ENCODE measurements at regions not wholly inside any gene's neighbourhood (a gene's known extent, or its start where the extent isn't known, plus 50 kb on each side); places are given as distances from the start of the nearest gene placed in this dataset.

- DNase-seq (ENCODE audit: low spot score) = no peak
- Histone ChIP-seq H3K4me3 (no peak overlapping the region), H3K27ac (no peak overlapping the region)
- TF ChIP-seq, protein P1, sequence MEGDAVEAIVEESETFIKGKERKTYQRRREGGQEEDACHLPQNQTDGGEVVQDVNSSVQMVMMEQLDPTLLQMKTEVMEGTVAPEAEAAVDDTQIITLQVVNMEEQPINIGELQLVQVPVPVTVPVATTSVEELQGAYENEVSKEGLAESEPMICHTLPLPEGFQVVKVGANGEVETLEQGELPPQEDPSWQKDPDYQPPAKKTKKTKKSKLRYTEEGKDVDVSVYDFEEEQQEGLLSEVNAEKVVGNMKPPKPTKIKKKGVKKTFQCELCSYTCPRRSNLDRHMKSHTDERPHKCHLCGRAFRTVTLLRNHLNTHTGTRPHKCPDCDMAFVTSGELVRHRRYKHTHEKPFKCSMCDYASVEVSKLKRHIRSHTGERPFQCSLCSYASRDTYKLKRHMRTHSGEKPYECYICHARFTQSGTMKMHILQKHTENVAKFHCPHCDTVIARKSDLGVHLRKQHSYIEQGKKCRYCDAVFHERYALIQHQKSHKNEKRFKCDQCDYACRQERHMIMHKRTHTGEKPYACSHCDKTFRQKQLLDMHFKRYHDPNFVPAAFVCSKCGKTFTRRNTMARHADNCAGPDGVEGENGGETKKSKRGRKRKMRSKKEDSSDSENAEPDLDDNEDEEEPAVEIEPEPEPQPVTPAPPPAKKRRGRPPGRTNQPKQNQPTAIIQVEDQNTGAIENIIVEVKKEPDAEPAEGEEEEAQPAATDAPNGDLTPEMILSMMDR (IDR thresholded peaks at IDR 0.05) = no peak
Measured at GRCh38 chr12:127414186-127414585, 852.8 kb upstream of the TMEM132C start.

DNA sequence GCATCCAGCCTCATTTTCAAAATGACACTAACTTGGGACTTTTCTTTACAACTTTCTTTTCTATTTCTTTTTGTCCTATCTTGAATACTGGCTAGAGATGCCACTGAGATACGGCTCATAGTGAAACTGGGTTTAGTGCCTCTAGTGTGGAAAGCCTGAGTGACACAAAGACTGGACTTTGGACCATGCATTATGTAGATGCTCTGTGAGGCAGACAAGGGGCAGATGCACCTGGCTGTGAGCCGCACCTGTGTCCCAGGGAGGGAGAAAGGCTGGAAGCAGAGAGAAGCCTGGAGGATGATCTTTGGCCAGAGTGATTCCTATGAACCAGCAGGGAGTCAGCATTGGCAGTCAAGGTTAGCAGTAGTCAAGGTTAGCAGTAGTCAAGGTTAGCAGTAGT, 852.3 kb upstream of the TMEM132C start:
- no peak for DNase-seq (ENCODE audit: low spot score)
- TF ChIP-seq, protein P1 (IDR thresholded peaks at IDR 0.05) = no peak
- Histone ChIP-seq H3K27ac (no peak overlapping the region), H3K4me3 (no peak overlapping the region)

DNA sequence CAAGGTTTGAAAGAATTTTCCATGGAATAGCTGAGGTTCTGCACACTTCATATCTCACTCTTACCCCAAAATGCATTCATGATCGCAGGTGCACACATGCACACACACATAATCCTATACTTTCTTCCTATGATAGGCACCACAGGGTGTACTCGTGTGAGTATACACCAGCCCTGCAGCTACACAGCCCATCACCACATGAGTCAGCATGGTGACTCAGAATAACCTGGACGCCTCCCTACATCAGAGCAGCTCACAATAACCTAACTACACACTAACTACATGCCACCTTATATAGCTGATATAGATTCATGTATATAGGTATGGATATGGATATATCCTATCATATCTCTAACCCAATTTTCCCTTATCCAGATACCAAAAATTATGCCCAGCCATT, 850.2 kb upstream of the TMEM132C start:
- no peak overlapping the region for H3K4me3 ChIP-seq
- TF ChIP-seq, protein P1 (IDR thresholded peaks at IDR 0.05) = no peak
- H3K27ac ChIP-seq = no peak overlapping the region
- no peak for DNase-seq (ENCODE audit: low spot score)

GRCh38 chr12:127419111-127419510, 847.9 kb upstream of the TMEM132C start:
- no peak overlapping the region for H3K4me3 ChIP-seq
- TF ChIP-seq, protein P1 (IDR thresholded peaks at IDR 0.05) = no peak
- no peak overlapping the region for H3K27ac ChIP-seq
- no peak for DNase-seq (ENCODE audit: low spot score)

- TF ChIP-seq, protein P1 (IDR thresholded peaks at IDR 0.05) = no peak
- H3K4me3 ChIP-seq = no peak overlapping the region
- DNase-seq (ENCODE audit: low spot score) = no peak
- H3K27ac ChIP-seq = no peak overlapping the region
Measured at GRCh38 chr12:127421614-127422013, 845.4 kb upstream of the TMEM132C start.

DNA sequence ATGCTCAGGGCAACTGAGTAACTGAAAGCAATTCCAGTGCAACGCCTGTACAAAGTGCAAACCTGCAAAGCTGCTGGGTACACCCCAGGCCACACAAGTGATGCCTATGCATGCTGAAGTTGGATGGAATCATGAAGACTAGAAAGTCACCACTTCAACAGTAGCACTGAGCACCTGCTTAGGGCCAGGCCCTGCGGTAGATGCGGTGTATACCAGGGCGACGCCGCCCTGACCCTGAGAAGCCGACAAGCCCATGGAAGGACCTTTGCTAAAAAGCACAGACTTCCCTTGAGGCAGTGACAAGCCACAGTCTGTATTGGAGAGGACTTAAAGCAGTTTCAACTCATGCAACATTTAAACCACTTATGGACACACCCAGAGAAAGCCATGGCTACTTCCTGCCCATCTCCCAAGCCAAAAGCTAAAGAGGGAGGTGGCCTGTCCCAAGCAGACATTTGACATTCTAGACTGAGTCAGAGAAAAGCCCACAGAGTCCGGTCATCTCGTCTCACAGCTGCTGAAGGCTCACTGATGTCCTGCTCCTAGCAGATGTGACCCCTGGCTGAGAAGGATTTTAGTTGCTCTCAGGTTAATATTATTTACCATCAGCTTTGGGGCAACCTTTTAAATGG, 843.9 kb upstream of the TMEM132C start:
- TF ChIP-seq, protein P1 (IDR thresholded peaks at IDR 0.05) = no peak
- DNase-seq (ENCODE audit: low spot score) = no peak

GRCh38 chr12:127425474-127425873, 841.5 kb upstream of the TMEM132C start:
- TF ChIP-seq, protein P1 (IDR thresholded peaks at IDR 0.05) = no peak
- Histone ChIP-seq H3K4me3 (no peak overlapping the region), H3K27ac (no peak overlapping the region)
- DNase-seq (ENCODE audit: low spot score) = no peak

More for the DNA sequence above, 843.9 kb upstream of the TMEM132C start:
- Histone ChIP-seq H3K27ac (no peak overlapping the region), H3K4me3 (no peak overlapping the region)

All from coronary artery (tissue), 2 donors.